HEK293 (cell line): ENCODE measurements at regions not wholly inside any gene's neighbourhood (a gene's known extent, or its start where the extent isn't known, plus 50 kb on each side); places are given as distances from the start of the nearest gene placed in this dataset.

Experiments used
- CTCF ChIA-PET: fragments of 350-600 bp; formaldehyde crosslinking; extraction: SDS; loops from one replicate; lab custom pipeline; 2021; ENCODE audit warnings: antibody characterized with exemption; lab: Yijun Ruan, JAX
- POLR2A ChIA-PET: fragments of 300-600 bp; formaldehyde crosslinking; extraction: SDS; loops from one replicate; lab custom pipeline; 2020; ENCODE audit warnings: antibody characterized with exemption, inconsistent platforms; lab: Yijun Ruan, JAX
- H3K27ac ChIP-seq: fragments of 200-500 bp; sonication (Bioruptor generic); 2 replicates; pipeline ENCODE4 v1.5.1; 2014; ENCODE audit warnings: low read depth, low read length, control low read depth, inconsistent platforms; ENCODE audit errors: extremely low read depth
- H3K36me3 ChIP-seq, 2 experiments: fragments of 200-500 bp in 1 of 2; sonication (Bioruptor generic) in 1 of 2; 1 replicate in 1 of 2; 2 replicates in 1 of 2; pipeline ENCODE4 v1.5.1; 2014 to 2017; ENCODE audit warnings: inconsistent platforms in 2 of 2, low read length in 2 of 2; ENCODE audit not compliant: control insufficient read depth in 2 of 2, insufficient read depth in 1 of 2
- H3K4me1 ChIP-seq: fragments of 200-500 bp; sonication (Bioruptor generic); 2 replicates; pipeline ENCODE4 v1.5.1; 2014; ENCODE audit warnings: mild to moderate bottlenecking, low read length, inconsistent platforms; ENCODE audit not compliant: control insufficient read depth, insufficient read depth
- H3K4me3 ChIP-seq: 2 replicates; pipeline ENCODE4 v1.5.1; 2011; ENCODE audit warnings: low read depth, mild to moderate bottlenecking, control low read depth, low read length, moderate library complexity
- H3K9me3 ChIP-seq: fragments of 200-500 bp; sonication (Bioruptor generic); 2 replicates; pipeline ENCODE4 v1.5.1; 2014; ENCODE audit warnings: low read depth, low read length, inconsistent platforms; ENCODE audit not compliant: control insufficient read depth, insufficient read depth
- HOXC10 ChIP-seq: sonication (generic); formaldehyde crosslinking; IDR thresholded peaks from 2 replicates; pipeline ENCODE4 v1.8.1; 2023; ENCODE audit warnings: mild to moderate bottlenecking, missing genetic modification reagents
- SP3 ChIP-seq: fragments of 450-650 bp; formaldehyde crosslinking; IDR thresholded peaks from 2 replicates; pipeline ENCODE4 v1.5.1; 2016; ENCODE audit warnings: missing biosample characterization, missing genetic modification characterization
- ZNF155 ChIP-seq: fragments of 450-650 bp; formaldehyde crosslinking; IDR thresholded peaks from 2 replicates; pipeline ENCODE4 v1.5.1; 2016; ENCODE audit warnings: missing biosample characterization, missing genetic modification characterization
- ZNF335 ChIP-seq: fragments of 450-650 bp; formaldehyde crosslinking; conservative IDR thresholded peaks from 2 replicates; pipeline ENCODE4 v1.5.1; 2016; ENCODE audit warnings: missing biosample characterization, missing genetic modification characterization
- ZNF473 ChIP-seq: fragments of 450-650 bp; formaldehyde crosslinking; IDR thresholded peaks from 2 replicates; pipeline ENCODE4 v1.5.1; 2017; ENCODE audit warnings: missing biosample characterization, missing genetic modification characterization
- ZNF521 ChIP-seq: fragments of 450-650 bp; formaldehyde crosslinking; IDR thresholded peaks from 2 replicates; pipeline ENCODE4 v1.5.1; 2017; ENCODE audit warnings: missing biosample characterization, mild to moderate bottlenecking, missing genetic modification characterization
- ZNF660 ChIP-seq: fragments of 450-650 bp; IDR thresholded peaks from 2 replicates; pipeline ENCODE4 v1.5.1; 2018; ENCODE audit warnings: missing biosample characterization, mild to moderate bottlenecking, missing genetic modification characterization
- ZNF664 ChIP-seq: fragments of 450-650 bp; formaldehyde crosslinking; IDR thresholded peaks from 2 replicates; pipeline ENCODE4 v1.5.1; 2016; ENCODE audit warnings: missing biosample characterization, missing genetic modification characterization
- ZNF670 ChIP-seq: fragments of 450-650 bp; formaldehyde crosslinking; IDR thresholded peaks from 2 replicates; pipeline ENCODE4 v1.5.1; 2016; ENCODE audit warnings: missing biosample characterization, missing genetic modification characterization, low read depth
- TF ChIP-seq, protein P1 (sequence below): fragments of 450-650 bp; formaldehyde crosslinking; IDR thresholded peaks from 2 replicates; pipeline ENCODE4 v1.5.1; 2017; ENCODE audit warnings: missing biosample characterization, missing genetic modification characterization
- TF ChIP-seq, protein P2 (sequence below): fragments of 450-650 bp; formaldehyde crosslinking; optimal IDR thresholded peaks from 2 replicates; pipeline ENCODE3; 2016; ENCODE audit warnings: missing biosample characterization, mild to moderate bottlenecking, missing genetic modification characterization
- TF ChIP-seq, protein P3 (sequence below): fragments of 450-650 bp; formaldehyde crosslinking; IDR thresholded peaks from 2 replicates; pipeline ENCODE4 v1.5.1; 2016; ENCODE audit warnings: missing biosample characterization, missing genetic modification characterization
- TF ChIP-seq, protein P4 (sequence below): fragments of 450-650 bp; formaldehyde crosslinking; IDR thresholded peaks from 2 replicates; pipeline ENCODE4 v1.5.1; 2017; ENCODE audit warnings: missing biosample characterization, missing genetic modification characterization

DNA sequence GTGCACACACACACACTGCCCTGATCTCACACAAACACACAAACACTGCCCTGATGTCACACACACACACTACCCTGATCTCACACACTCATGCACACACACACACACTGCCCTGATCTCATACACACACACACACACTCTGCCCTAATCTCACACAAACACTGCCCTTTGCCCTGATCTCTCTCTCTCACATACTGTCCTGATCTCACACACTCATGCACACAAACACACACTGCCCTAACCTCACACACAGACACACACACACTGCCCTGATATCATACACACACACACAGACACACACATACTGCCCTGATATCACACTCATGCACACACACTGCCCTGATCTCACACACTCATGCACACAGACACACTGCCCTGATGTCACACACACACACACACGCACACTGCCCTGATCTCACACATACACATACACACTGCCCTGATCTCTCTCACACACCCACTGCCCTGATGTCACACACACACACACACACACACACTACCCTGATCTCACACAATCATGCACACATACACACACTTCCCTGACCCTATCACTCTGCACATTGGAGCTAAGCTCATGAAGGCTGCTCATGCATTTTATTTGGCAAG is 97.6 kb upstream of the DIO3 start (continued):
- TF ChIP-seq, protein P1, sequence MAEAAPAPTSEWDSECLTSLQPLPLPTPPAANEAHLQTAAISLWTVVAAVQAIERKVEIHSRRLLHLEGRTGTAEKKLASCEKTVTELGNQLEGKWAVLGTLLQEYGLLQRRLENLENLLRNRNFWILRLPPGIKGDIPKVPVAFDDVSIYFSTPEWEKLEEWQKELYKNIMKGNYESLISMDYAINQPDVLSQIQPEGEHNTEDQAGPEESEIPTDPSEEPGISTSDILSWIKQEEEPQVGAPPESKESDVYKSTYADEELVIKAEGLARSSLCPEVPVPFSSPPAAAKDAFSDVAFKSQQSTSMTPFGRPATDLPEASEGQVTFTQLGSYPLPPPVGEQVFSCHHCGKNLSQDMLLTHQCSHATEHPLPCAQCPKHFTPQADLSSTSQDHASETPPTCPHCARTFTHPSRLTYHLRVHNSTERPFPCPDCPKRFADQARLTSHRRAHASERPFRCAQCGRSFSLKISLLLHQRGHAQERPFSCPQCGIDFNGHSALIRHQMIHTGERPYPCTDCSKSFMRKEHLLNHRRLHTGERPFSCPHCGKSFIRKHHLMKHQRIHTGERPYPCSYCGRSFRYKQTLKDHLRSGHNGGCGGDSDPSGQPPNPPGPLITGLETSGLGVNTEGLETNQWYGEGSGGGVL (tag by site-specific recombination), result peak; percentile 30; the same call in 1 of the 2 replicates
- TF ChIP-seq ZNF335 (no peak), ZNF521 (0 out of 2 replicates have a peak, but pooled peaks have one; percentile 12), ZNF660 (tag by site-specific recombination) (no peak), ZNF664 (tag by site-specific recombination) (no peak), ZNF473 (peak; percentile 63; the same call in 1 of the 2 replicates)
- TF ChIP-seq, protein P2, sequence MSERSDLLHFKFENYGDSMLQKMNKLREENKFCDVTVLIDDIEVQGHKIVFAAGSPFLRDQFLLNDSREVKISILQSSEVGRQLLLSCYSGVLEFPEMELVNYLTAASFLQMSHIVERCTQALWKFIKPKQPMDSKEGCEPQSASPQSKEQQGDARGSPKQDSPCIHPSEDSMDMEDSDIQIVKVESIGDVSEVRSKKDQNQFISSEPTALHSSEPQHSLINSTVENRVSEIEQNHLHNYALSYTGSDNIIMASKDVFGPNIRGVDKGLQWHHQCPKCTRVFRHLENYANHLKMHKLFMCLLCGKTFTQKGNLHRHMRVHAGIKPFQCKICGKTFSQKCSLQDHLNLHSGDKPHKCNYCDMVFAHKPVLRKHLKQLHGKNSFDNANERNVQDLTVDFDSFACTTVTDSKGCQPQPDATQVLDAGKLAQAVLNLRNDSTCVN, result peak; percentile 7
- TF ChIP-seq, protein P3, sequence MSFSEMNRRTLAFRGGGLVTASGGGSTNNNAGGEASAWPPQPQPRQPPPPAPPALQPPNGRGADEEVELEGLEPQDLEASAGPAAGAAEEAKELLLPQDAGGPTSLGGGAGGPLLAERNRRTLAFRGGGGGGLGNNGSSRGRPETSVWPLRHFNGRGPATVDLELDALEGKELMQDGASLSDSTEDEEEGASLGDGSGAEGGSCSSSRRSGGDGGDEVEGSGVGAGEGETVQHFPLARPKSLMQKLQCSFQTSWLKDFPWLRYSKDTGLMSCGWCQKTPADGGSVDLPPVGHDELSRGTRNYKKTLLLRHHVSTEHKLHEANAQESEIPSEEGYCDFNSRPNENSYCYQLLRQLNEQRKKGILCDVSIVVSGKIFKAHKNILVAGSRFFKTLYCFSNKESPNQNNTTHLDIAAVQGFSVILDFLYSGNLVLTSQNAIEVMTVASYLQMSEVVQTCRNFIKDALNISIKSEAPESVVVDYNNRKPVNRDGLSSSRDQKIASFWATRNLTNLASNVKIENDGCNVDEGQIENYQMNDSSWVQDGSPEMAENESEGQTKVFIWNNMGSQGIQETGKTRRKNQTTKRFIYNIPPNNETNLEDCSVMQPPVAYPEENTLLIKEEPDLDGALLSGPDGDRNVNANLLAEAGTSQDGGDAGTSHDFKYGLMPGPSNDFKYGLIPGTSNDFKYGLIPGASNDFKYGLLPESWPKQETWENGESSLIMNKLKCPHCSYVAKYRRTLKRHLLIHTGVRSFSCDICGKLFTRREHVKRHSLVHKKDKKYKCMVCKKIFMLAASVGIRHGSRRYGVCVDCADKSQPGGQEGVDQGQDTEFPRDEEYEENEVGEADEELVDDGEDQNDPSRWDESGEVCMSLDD, result no peak

DNA sequence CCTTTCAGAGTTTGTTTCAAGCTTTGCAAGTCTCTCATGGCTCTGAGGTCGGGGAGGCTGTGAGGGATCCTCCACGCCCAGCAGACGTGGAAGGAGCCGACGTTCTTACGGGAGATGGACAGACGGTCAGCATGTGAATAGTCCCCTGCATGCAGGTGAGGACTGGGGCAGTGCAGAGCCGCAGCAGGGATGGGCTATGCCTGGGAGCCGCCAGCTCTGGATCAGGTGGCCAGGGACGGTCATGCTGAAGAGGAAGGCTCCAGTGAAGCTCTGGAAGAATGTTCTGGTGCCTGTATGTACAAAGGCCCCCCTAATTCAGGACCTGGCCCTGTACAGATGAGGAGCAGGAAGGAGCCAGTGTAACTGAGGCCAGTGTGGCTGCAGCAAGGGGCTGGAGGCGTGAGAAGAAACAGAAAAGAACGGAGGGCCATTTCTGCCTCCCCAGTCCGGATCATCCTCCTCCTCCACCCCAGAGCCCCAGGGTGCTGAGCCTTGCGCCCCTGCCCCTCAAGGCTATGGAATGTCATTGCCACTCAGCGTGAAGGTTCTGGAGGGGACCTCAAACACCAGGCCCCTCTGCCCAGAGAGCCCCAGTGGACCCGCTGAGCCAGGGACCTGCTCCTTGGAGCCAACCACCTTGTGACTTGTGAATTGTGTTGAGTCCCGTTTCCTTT is 96.8 kb upstream of the DIO3 start:
- ChIA-PET CTCF (interaction anchor here (0.6 kb wide), 2 partner anchors 16 to 1072 kb away, joined by 3 to 4 read pairs; no protein-coding TSS in a partner anchor), POLR2A (no interaction called here)
- Histone ChIP-seq H3K9me3 (no peaks in the 10 kb centered on the region), H3K36me3 (no peaks in the 10 kb centered on the region), H3K27ac (no peak overlapping the region), H3K4me1 (no peaks in the 10 kb centered on the region), H3K4me3 (no peak overlapping the region)
- TF ChIP-seq ZNF155 (tag by site-specific recombination), result no peak
- TF ChIP-seq, protein P4, sequence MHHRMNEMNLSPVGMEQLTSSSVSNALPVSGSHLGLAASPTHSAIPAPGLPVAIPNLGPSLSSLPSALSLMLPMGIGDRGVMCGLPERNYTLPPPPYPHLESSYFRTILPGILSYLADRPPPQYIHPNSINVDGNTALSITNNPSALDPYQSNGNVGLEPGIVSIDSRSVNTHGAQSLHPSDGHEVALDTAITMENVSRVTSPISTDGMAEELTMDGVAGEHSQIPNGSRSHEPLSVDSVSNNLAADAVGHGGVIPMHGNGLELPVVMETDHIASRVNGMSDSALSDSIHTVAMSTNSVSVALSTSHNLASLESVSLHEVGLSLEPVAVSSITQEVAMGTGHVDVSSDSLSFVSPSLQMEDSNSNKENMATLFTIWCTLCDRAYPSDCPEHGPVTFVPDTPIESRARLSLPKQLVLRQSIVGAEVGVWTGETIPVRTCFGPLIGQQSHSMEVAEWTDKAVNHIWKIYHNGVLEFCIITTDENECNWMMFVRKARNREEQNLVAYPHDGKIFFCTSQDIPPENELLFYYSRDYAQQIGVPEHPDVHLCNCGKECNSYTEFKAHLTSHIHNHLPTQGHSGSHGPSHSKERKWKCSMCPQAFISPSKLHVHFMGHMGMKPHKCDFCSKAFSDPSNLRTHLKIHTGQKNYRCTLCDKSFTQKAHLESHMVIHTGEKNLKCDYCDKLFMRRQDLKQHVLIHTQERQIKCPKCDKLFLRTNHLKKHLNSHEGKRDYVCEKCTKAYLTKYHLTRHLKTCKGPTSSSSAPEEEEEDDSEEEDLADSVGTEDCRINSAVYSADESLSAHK, result no peak
- TF ChIP-seq ZNF670, result no peak
- no peak for TF ChIP-seq HOXC10 (CRISPR knock-in tag)
- TF ChIP-seq SP3, result no peak
